Sigmoid colon (tissue), 6 donors: ENCODE measurements at regions not wholly inside any gene's neighbourhood (a gene's known extent, or its start where the extent isn't known, plus 50 kb on each side); places are given as distances from the start of the nearest gene placed in this dataset.

ENCODE experiments used
- DNase-seq: peaks from one replicate; pipeline ENCODE4 v3.0.0-alpha.2; 2019
- H3K27ac ChIP-seq, 4 donors: fragments of 200-600 bp; sonication (generic); one replicate each; pipeline ENCODE4 v1.5.1; 2016 to 2019; ENCODE audit warnings: mild to moderate bottlenecking in 1 of 4
- H3K27me3 ChIP-seq, 3 donors: fragments of 200-600 bp; sonication (generic); one replicate each; pipeline ENCODE4 v1.5.1; 2019; ENCODE audit warnings: mild to moderate bottlenecking in 1 of 3
- H3K36me3 ChIP-seq, 4 donors: fragments of 200-600 bp; sonication (generic); one replicate each; pipeline ENCODE4 v1.5.1; 2016 to 2019
- H3K4me1 ChIP-seq, 4 donors: fragments of 200-600 bp; sonication (generic); one replicate each; pipeline ENCODE4 v1.5.1; 2017 to 2019
- H3K4me3 ChIP-seq, 4 donors: fragments of 200-600 bp; sonication (generic); one replicate each; pipeline ENCODE4 v1.5.1; 2017 to 2019; ENCODE audit warnings: mild to moderate bottlenecking in 2 of 4, moderate library complexity in 1 of 4
- H3K9me3 ChIP-seq, 4 donors: fragments of 200-600 bp in 3 of 4; sonication (generic) in 3 of 4; one replicate each; pipeline versions ENCODE4 v1.5.1 to v1.6.1; 2013 to 2019
- EP300 ChIP-seq, 4 donors: sonication (generic); formaldehyde crosslinking; IDR thresholded peaks; one replicate each; pipeline ENCODE4 v1.6.1; 2017; ENCODE audit warnings: antibody characterized with exemption in 4 of 4
- POLR2A ChIP-seq, 2 donors: fragments of 450-650 bp; IDR thresholded peaks; one replicate each; pipeline ENCODE4 v1.6.1; 2016; ENCODE audit warnings: antibody characterized with exemption in 2 of 2, mild to moderate bottlenecking in 2 of 2, moderate library complexity in 2 of 2
- POLR2AphosphoS5 ChIP-seq, 4 donors: sonication (generic); formaldehyde crosslinking; IDR thresholded peaks; one replicate each; pipeline ENCODE4 v1.6.1; 2017; ENCODE audit warnings: antibody characterized with exemption in 4 of 4
- WGBS, 2 donors: extraction: QIAGEN DNeasy Blood & Tissue Kit; methylation state at CpG; one replicate each; pipeline ENCODE4 v1.1.7; 2013; 5-methylcytosine and 5-hydroxymethylcytosine counted together
- intact Hi-C: fragments of 100-400 bp; cut with DNase I; formaldehyde crosslinking; loops from one replicate; pipeline ENCODE4 v1.15.1; 2023
- TF ChIP-seq, protein P1 (sequence below), 4 experiments: fragments of 450-650 bp in 3 of 4; fragments of 200-600 bp in 1 of 4; IDR thresholded peaks; one replicate each; pipeline ENCODE4 v1.5.1; 2016 to 2019; ENCODE audit warnings: antibody characterized with exemption in 4 of 4, mild to moderate bottlenecking in 3 of 4, moderate library complexity in 2 of 4
- donor health status: healthy with polysubstance abuse.
- donor health status: healthy.

DNA sequence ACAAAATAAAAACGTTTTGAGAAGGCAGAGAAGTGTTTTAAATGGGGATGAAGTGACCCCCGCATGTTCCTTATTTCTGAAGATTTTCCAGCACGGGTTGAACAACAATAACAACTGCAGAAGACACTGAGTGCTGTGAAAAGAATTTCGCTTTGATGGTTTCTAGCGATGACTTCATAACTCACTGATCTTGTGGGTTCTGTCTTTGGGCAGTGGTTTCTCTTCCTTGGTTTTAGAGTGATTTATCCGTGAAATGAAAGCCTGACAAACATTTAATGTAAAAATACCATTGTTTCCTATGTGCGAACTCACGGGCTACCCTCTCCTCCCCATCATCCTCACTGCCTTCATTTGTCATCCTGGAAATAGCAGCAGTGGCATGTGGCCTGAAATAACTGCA is 793.9 kb downstream of the QKI start:
- Histone ChIP-seq H3K36me3 (no peaks in the 10 kb centered on the region), H3K4me1 (no peaks in the 10 kb centered on the region), H3K27me3 (no peaks in the 10 kb centered on the region), H3K9me3 (peaks cover 0 to 2% (median 0%) of the 10 kb centered on the region in 4 donors), H3K4me3 (no peak overlapping the region), H3K27ac (no peak overlapping the region)
- no peak for TF ChIP-seq POLR2A (IDR thresholded peaks at IDR 0.05)
- no peak for TF ChIP-seq EP300 (IDR thresholded peaks at IDR 0.05)
- TF ChIP-seq, protein P1, sequence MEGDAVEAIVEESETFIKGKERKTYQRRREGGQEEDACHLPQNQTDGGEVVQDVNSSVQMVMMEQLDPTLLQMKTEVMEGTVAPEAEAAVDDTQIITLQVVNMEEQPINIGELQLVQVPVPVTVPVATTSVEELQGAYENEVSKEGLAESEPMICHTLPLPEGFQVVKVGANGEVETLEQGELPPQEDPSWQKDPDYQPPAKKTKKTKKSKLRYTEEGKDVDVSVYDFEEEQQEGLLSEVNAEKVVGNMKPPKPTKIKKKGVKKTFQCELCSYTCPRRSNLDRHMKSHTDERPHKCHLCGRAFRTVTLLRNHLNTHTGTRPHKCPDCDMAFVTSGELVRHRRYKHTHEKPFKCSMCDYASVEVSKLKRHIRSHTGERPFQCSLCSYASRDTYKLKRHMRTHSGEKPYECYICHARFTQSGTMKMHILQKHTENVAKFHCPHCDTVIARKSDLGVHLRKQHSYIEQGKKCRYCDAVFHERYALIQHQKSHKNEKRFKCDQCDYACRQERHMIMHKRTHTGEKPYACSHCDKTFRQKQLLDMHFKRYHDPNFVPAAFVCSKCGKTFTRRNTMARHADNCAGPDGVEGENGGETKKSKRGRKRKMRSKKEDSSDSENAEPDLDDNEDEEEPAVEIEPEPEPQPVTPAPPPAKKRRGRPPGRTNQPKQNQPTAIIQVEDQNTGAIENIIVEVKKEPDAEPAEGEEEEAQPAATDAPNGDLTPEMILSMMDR (IDR thresholded peaks at IDR 0.05): no peak
- no peak for TF ChIP-seq POLR2AphosphoS5 (IDR thresholded peaks at IDR 0.05)
- intact Hi-C loops: no loop called here
- no peak for DNase-seq
- WGBS, 2 donors: 72 to 78% methylated on average over 8 of the region's 8 CpGs

DNA sequence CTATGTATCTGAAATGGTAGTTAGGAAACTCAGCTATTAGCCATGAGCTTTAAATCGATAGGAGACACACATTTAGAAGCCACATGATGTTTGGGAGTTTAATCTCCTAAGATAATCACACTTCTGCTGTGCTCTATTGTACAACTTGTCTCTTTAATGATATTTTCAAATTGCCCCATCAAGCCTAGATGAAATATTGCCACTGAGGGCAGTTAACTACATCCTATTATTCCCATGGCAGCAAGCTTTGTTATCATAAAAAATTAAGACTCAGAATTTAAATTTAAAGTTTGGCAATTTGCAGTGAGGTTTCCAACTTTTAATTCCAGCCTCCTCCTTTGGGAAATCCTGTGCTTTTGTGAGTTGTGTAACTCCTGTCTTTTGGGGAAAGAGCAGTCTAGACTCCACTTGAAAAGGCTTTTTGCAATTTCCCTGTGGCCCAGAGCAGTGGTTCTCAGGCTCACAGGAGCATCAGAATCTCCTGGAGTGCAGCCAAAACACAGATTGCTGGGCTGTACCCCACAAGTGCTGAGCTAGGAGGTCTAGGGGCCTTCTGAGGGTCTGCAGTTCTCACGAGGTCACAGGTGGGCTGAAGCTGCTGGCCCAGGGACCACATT is 792.4 kb downstream of the QKI start:
- Histone ChIP-seq H3K27me3 (no peaks in the 10 kb centered on the region), H3K4me1 (no peaks in the 10 kb centered on the region), H3K9me3 (peaks cover 0 to 2% (median 0%) of the 10 kb centered on the region in 4 donors), H3K4me3 (no peak overlapping the region), H3K27ac (no peak overlapping the region), H3K36me3 (no peaks in the 10 kb centered on the region)
- no peak for DNase-seq
- no peak for TF ChIP-seq EP300 (IDR thresholded peaks at IDR 0.05)
- no peak for TF ChIP-seq POLR2AphosphoS5 (IDR thresholded peaks at IDR 0.05)
- no peak for TF ChIP-seq POLR2A (IDR thresholded peaks at IDR 0.05)
- TF ChIP-seq, protein P1 (IDR thresholded peaks at IDR 0.05): no peak
- 67 to 69% methylated on average over 2 of the region's 2 CpGs for WGBS, 2 donors
- intact Hi-C loops: no loop called here

DNA sequence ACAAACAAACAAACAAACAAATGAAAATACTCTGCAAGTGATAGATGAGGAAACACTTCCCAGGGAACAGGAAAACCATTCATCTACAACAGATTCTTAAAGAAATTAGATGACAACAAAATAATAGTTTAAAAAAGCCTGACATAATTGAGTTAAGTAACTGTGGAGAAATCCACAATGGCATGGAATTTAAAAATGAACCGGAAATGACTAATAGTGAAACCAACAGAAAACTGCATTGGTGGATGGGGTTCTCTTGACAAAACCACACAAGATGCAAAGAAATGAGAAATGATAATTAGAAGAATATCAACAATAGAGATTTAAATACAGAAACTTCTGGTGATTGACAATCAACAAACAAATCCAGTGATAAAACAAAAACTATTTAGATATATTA is 785.6 kb downstream of the QKI start:
- Histone ChIP-seq H3K9me3 (peaks cover 0 to under 1% (median 0%) of the 10 kb centered on the region in 4 donors), H3K36me3 (no peaks in the 10 kb centered on the region), H3K4me1 (no peaks in the 10 kb centered on the region), H3K27ac (no peak overlapping the region), H3K27me3 (no peaks in the 10 kb centered on the region), H3K4me3 (no peak overlapping the region)
- WGBS, 2 donors: 84 to 87% methylated on average over 1 of the region's 1 CpG
- intact Hi-C loops: no loop called here
- DNase-seq: no peak
- TF ChIP-seq POLR2AphosphoS5 (IDR thresholded peaks at IDR 0.05): no peak
- no peak for TF ChIP-seq EP300 (IDR thresholded peaks at IDR 0.05)
- TF ChIP-seq, protein P1 (IDR thresholded peaks at IDR 0.05): no peak
- no peak for TF ChIP-seq POLR2A (IDR thresholded peaks at IDR 0.05)

DNA sequence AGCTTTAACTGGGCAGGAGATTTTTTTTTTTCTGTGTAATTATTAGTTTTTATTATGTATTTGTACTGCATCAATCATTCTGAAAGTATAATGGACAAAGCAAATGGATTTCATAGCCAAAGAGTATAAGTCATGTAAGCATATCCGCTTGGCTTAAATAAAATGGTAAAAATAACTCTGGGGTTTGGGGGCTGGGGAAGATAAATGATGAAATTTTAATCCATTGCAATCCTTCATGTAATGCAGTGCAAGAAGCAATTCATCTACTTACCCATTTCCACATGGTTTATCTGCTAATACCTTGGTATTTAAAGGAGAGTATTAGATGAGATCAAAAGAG is 781.4 kb downstream of the QKI start:
- no peaks in the 10 kb centered on the region for H3K4me1 ChIP-seq
- intact Hi-C loops: no loop called here
- H3K36me3 ChIP-seq: no peaks in the 10 kb centered on the region
- no peaks in the 10 kb centered on the region for H3K9me3 ChIP-seq
- 74 to 86% methylated on average over 1 of the region's 1 CpG for WGBS, 2 donors
- TF ChIP-seq POLR2AphosphoS5 (IDR thresholded peaks at IDR 0.05) (no peak), POLR2A (IDR thresholded peaks at IDR 0.05) (no peak), EP300 (IDR thresholded peaks at IDR 0.05) (no peak)
- TF ChIP-seq, protein P1 (IDR thresholded peaks at IDR 0.05): no peak
- no peaks in the 10 kb centered on the region for H3K27me3 ChIP-seq
- no peak overlapping the region for H3K4me3 ChIP-seq
- DNase-seq: no peak
- no peak overlapping the region for H3K27ac ChIP-seq
